WERI-Rb-1 (cell line): ENCODE measurements at regions not wholly inside any gene's neighbourhood (a gene's known extent, or its start where the extent isn't known, plus 50 kb on each side); places are given as distances from the start of the nearest gene placed in this dataset.

Experiments used
- DNase-seq: peaks from one replicate; pipeline ENCODE4 v3.0.0-alpha.2; 2020
- H3K27ac ChIP-seq: fragments of 250-450 bp; sonication (Bioruptor Pico); 2 replicates; pipeline ENCODE4 v1.5.1; 2020; ENCODE audit warnings: mild to moderate bottlenecking, moderate library complexity
- H3K27me3 ChIP-seq: fragments of 250-450 bp; sonication (Bioruptor Pico); 2 replicates; pipeline ENCODE4 v1.5.1; 2021; ENCODE audit warnings: mild to moderate bottlenecking, low read depth, moderate library complexity; ENCODE audit not compliant: insufficient read depth, severe bottlenecking
- H3K36me3 ChIP-seq: fragments of 250-450 bp; sonication (Bioruptor Pico); 2 replicates; pipeline ENCODE4 v1.5.1; 2020; ENCODE audit warnings: mild to moderate bottlenecking, moderate library complexity
- H3K4me3 ChIP-seq: 2 replicates; pipeline ENCODE4 v1.5.1; 2011; ENCODE audit warnings: low read depth, mild to moderate bottlenecking, control low read depth, low read length
- H3K9me3 ChIP-seq: fragments of 250-450 bp; sonication (Bioruptor Pico); 2 replicates; pipeline ENCODE4 v1.5.1; 2021; ENCODE audit warnings: mild to moderate bottlenecking, moderate library complexity; ENCODE audit not compliant: severe bottlenecking
- CTCF ChIP-seq: IDR thresholded peaks from 2 replicates; pipeline ENCODE4 v1.5.1; 2011; ENCODE audit warnings: low read depth, mild to moderate bottlenecking, control low read depth, inconsistent platforms, low read length

- H3K36me3 ChIP-seq = no peaks in the 10 kb centered on the region
- no peak overlapping the region for H3K27ac ChIP-seq
- no peak for TF ChIP-seq CTCF
- no peak for DNase-seq
- peaks cover 2% of the 10 kb centered on the region for H3K9me3 ChIP-seq
- H3K4me3 ChIP-seq = no peak overlapping the region
- H3K27me3 ChIP-seq = no peaks in the 10 kb centered on the region
These were observed 964.6 kb downstream of the SI start for GRCh38 chr3:164113371-164114332.

- no peak for TF ChIP-seq CTCF
- DNase-seq = no peak
- no peak overlapping the region for H3K4me3 ChIP-seq
- no peaks in the 10 kb centered on the region for H3K9me3 ChIP-seq
- no peak overlapping the region for H3K27ac ChIP-seq
- H3K36me3 ChIP-seq = no peaks in the 10 kb centered on the region
- H3K27me3 ChIP-seq = no peaks in the 10 kb centered on the region
These were observed 981.9 kb downstream of the SI start for GRCh38 chr3:164096352-164096751.

GRCh38 chr3:164095949-164096348, 982.3 kb downstream of the SI start:
- Histone ChIP-seq H3K9me3 (no peaks in the 10 kb centered on the region), H3K27me3 (no peaks in the 10 kb centered on the region), H3K27ac (no peak overlapping the region), H3K36me3 (no peaks in the 10 kb centered on the region), H3K4me3 (no peak overlapping the region)
- TF ChIP-seq CTCF = no peak
- DNase-seq = no peak

GRCh38 chr3:164095279-164095678, 983.0 kb downstream of the SI start:
- Histone ChIP-seq H3K4me3 (no peak overlapping the region), H3K9me3 (no peaks in the 10 kb centered on the region), H3K27ac (no peak overlapping the region), H3K36me3 (no peaks in the 10 kb centered on the region), H3K27me3 (no peaks in the 10 kb centered on the region)
- TF ChIP-seq CTCF = no peak
- no peak for DNase-seq

GRCh38 chr3:164094546-164094945, 983.8 kb downstream of the SI start:
- Histone ChIP-seq H3K27me3 (no peaks in the 10 kb centered on the region), H3K9me3 (no peaks in the 10 kb centered on the region), H3K27ac (no peak overlapping the region), H3K4me3 (no peak overlapping the region), H3K36me3 (no peaks in the 10 kb centered on the region)
- TF ChIP-seq CTCF = no peak
- no peak for DNase-seq
